Esophagus muscularis mucosa (tissue), 4 donors: ENCODE measurements at regions not wholly inside any gene's neighbourhood (a gene's known extent, or its start where the extent isn't known, plus 50 kb on each side); places are given as distances from the start of the nearest gene placed in this dataset.
"Not testable (repeated sequence)": the region's sequence is repeated elsewhere in the genome, so short reads cannot be mapped to it uniquely, and the experiment has no call there.

ENCODE experiments used
- DNase-seq: peaks from one replicate; pipeline ENCODE4 v3.0.0-alpha.2; 2017; ENCODE audit errors: extremely low spot score
- H3K27ac ChIP-seq, 4 donors: fragments of 200-600 bp; sonication (generic); replicated peaks in 1 of 4; 1 replicate in 3 of 4; 2 replicates in 1 of 4; pipeline ENCODE4 v1.5.1; 2016 to 2019; ENCODE audit warnings: mild to moderate bottlenecking in 1 of 4
- H3K27me3 ChIP-seq, 4 donors: fragments of 200-600 bp; sonication (generic); one replicate each; pipeline versions ENCODE4 v1.5.1 to v1.6.0; 2016 to 2019
- H3K36me3 ChIP-seq, 4 donors: fragments of 200-600 bp; sonication (generic); one replicate each; pipeline ENCODE4 v1.5.1; 2016 to 2019
- H3K4me1 ChIP-seq, 4 donors: fragments of 200-600 bp; sonication (generic); one replicate each; pipeline ENCODE4 v1.5.1; 2016 to 2019
- H3K4me3 ChIP-seq, 4 donors: fragments of 200-600 bp; sonication (generic); 1 replicate in 2 of 4; 2 replicates in 2 of 4; pipeline ENCODE4 v1.5.1; 2016 to 2019; ENCODE audit warnings: mild to moderate bottlenecking in 4 of 4, moderate library complexity in 1 of 4
- H3K9me3 ChIP-seq, 4 donors: fragments of 200-600 bp; sonication (generic); 1 replicate in 3 of 4; 2 replicates in 1 of 4; pipeline ENCODE4 v1.5.1; 2016 to 2019
- CTCF ChIP-seq, 3 experiments: fragments of 200-600 bp in 2 of 3; fragments of 450-650 bp in 1 of 3; sonication (generic) in 2 of 3; IDR thresholded peaks; one replicate each; pipeline ENCODE4 v1.5.1; 2017 to 2019; ENCODE audit warnings: antibody characterized with exemption in 3 of 3, mild to moderate bottlenecking in 2 of 3, moderate library complexity in 1 of 3
- EP300 ChIP-seq: sonication (generic); formaldehyde crosslinking; IDR thresholded peaks from one replicate; pipeline ENCODE4 v1.6.1; 2017; ENCODE audit warnings: antibody characterized with exemption
- POLR2A ChIP-seq: fragments of 450-650 bp; IDR thresholded peaks from one replicate; pipeline ENCODE4 v1.6.1; 2017; ENCODE audit warnings: antibody characterized with exemption, moderate library complexity, mild to moderate bottlenecking, low read depth
- POLR2AphosphoS5 ChIP-seq, 2 donors: sonication (generic); formaldehyde crosslinking; IDR thresholded peaks; one replicate each; pipeline ENCODE4 v1.6.1; 2017; ENCODE audit warnings: antibody characterized with exemption in 2 of 2
- WGBS: methylation state at CpG from one replicate; pipeline ENCODE4 v1.1.5; 2018; 5-methylcytosine and 5-hydroxymethylcytosine counted together
- intact Hi-C: fragments of 100-400 bp; cut with DNase I; formaldehyde crosslinking; loops from one replicate; pipeline ENCODE4 v1.15.1; 2023

GRCh38 chr21:23130308-23130707 is 2132.1 kb downstream of the NCAM2 start:
- Histone ChIP-seq H3K27me3 (no peaks in the 10 kb centered on the region), H3K27ac (no peak overlapping the region), H3K4me3 (no peak overlapping the region), H3K9me3 (no peaks in the 10 kb centered on the region), H3K36me3 (no peaks in the 10 kb centered on the region), H3K4me1 (no peaks in the 10 kb centered on the region)
- no peak for DNase-seq
- intact Hi-C loops, result no loop called here
- TF ChIP-seq EP300, result no peak
- TF ChIP-seq POLR2AphosphoS5 (IDR thresholded peaks at IDR 0.05), result no peak
- no peak for TF ChIP-seq POLR2A
- TF ChIP-seq CTCF (IDR thresholded peaks at IDR 0.05), result no peak

GRCh38 chr21:23131177-23131576 is 2133.0 kb downstream of the NCAM2 start:
- Histone ChIP-seq H3K27me3 (no peaks in the 10 kb centered on the region), H3K4me1 (no peaks in the 10 kb centered on the region), H3K36me3 (no peaks in the 10 kb centered on the region), H3K9me3 (no peaks in the 10 kb centered on the region), H3K4me3 (no peak overlapping the region), H3K27ac (no peak overlapping the region)
- intact Hi-C loops, result no loop called here
- WGBS, result 70% methylated on average over 6 of the region's 6 CpGs
- no peak for TF ChIP-seq POLR2A
- no peak for TF ChIP-seq POLR2AphosphoS5 (IDR thresholded peaks at IDR 0.05)
- no peak for TF ChIP-seq CTCF (IDR thresholded peaks at IDR 0.05)
- no peak for TF ChIP-seq EP300
- no peak for DNase-seq

GRCh38 chr21:23138797-23139196 is 2140.6 kb downstream of the NCAM2 start:
- no peak for TF ChIP-seq EP300
- TF ChIP-seq CTCF (IDR thresholded peaks at IDR 0.05), result no peak
- no peak for TF ChIP-seq POLR2A
- TF ChIP-seq POLR2AphosphoS5 (IDR thresholded peaks at IDR 0.05), result no peak
- intact Hi-C loops, result no loop called here
- Histone ChIP-seq H3K27ac (no peak overlapping the region), H3K4me3 (no peak overlapping the region), H3K36me3 (no peaks in the 10 kb centered on the region), H3K27me3 (no peaks in the 10 kb centered on the region), H3K9me3 (no peaks in the 10 kb centered on the region), H3K4me1 (no peaks in the 10 kb centered on the region)
- DNase-seq, result no peak
- WGBS, result 82% methylated on average over 2 of the region's 2 CpGs

GRCh38 chr21:23152130-23152529 is 2153.9 kb downstream of the NCAM2 start:
- 49% methylated on average over 1 of the region's 1 CpG for WGBS
- Histone ChIP-seq H3K4me3 (no peak overlapping the region), H3K27me3 (no peaks in the 10 kb centered on the region), H3K36me3 (no peaks in the 10 kb centered on the region), H3K9me3 (no peaks in the 10 kb centered on the region), H3K4me1 (no peaks in the 10 kb centered on the region), H3K27ac (no peak overlapping the region)
- no peak for TF ChIP-seq CTCF (IDR thresholded peaks at IDR 0.05)
- no peak for TF ChIP-seq EP300
- no peak for TF ChIP-seq POLR2A
- TF ChIP-seq POLR2AphosphoS5 (IDR thresholded peaks at IDR 0.05), result no peak
- intact Hi-C loops, result no loop called here
- DNase-seq, result no peak

- not testable (repeated sequence) for H3K27ac ChIP-seq
Observed at GRCh38 chr21:23153842-23154241, 2155.6 kb downstream of the NCAM2 start.

More at GRCh38 chr21:23153842-23154241, 2155.6 kb downstream of the NCAM2 start:
- H3K27me3 ChIP-seq, H3K36me3 ChIP-seq, H3K4me3 ChIP-seq, H3K4me1 ChIP-seq, DNase-seq, intact Hi-C loops, H3K9me3 ChIP-seq: not testable (repeated sequence)
- WGBS, result 81% methylated on average over 3 of the region's 3 CpGs
